ENCODE measurements at regions not wholly inside any gene's neighbourhood (a gene's known extent, or its start where the extent isn't known, plus 50 kb on each side); places are given as distances from the start of the nearest gene placed in this dataset.
A peak's percentile ranks its signal among the peaks of the same experiment; 100 is the strongest.
"Not testable (repeated sequence)": the region's sequence is repeated elsewhere in the genome, so short reads cannot be mapped to it uniquely, and the experiment has no call there.

DNA sequence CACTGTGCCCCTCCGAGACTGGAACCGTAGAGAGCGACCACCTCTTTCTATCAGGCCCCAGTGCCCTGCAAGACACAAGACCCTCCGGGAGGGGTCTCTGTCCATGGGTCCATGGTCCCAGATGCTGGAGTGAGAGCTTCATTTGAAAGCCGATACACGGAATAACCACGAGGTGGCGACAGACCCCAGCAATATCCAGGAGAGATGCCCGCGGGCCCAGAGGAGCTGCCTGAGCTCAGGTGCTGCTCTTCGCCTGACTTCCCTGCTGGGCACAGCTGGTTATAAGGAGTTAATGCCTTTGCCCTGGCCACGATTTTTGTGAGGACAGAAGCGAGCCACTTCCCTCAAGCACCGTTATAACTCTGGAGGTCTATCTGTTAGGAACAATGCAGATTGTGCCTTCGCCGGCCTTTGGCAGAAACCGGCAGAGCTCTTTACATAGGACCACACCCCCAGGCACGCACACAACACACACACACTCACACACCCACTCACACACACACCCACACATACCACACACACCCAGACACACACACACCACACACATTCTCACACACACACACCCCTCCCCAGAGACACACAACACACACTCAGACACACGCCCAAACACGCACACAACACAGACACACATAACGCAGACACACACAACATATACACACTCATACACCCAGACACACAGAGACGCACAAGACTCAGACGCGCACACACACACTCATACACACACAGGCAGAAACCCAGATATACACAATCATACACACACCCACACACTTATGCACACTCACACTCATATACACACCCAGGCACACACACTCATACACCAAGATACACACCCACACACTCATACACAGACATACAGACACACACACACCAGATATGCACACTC lies 436.4 kb downstream of the SOX9 start:
- peak; percentile 46 for DNase-seq (ENCODE audit: low read depth)

DNA sequence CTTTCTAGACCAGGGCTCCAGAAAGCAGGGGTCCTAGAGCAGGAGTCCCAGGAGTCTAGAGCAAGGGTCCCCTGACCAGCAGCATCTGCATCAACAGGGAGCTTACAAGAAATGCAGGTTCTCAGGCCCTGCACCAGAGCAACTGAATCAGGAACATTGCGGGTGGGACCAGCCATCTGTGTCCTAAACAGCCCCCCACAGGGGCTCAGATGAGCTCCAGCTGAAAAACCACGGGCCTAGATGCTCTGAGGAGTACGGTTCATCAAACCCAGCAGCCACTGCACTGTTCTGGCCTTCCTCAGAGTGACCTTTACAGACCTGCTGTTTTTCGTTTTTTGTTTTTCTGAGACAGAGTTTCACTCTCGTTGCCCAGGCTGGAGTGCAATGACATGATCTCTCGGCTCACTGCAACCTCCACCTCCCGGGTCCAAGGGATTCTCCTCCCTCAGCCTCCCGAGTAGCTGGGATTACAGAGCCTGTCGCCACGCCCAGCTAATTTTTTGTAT lies 438.2 kb downstream of the SOX9 start:
- DNase-seq (ENCODE audit: low read depth): no peak

DNA sequence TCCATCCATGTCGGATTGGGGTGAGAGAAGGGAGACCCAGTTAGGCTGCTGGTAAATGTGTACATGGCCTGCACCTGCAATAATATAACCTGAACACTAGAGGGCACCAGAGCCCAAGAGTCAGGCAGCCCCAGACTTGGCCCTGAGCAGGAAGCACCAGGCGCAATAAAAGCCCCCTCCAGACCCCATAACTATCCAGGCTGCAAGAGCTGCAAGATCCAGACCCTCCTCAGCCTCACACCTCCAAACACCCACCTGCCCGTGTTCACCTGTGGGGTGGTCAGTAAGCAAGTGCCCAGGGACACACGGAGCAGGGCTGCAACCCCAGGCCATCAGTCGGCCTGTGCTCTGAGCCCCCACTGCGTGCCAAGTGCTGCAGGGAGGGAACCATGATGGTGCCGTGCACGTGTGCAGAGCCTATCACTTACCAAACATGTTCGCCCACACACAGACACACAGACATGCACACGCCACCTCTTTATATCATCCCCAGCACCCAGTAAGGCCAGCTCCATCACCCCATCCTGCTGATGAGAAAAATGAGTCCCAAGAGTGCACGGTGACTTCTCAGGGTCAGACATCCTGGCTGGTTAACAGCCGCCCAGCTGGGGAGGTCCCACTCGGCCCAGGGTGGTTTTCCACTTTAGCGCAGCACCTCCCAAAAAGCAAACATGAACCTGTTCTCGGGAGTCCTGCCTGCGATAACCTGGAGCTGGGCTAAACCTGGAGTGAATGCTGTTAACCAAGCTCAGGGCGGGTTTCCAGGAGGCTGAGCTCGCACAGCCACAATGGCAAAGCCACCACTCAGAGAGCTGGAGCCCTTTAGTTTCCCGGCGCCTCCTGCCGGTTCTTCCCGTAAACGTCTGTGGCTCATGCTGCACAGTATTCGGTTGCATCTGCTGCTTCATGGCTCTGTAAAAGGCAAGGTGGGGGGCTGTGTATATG lies 439.8 kb downstream of the SOX9 start:
- peak; percentile 39 for DNase-seq (ENCODE audit: low read depth)

DNA sequence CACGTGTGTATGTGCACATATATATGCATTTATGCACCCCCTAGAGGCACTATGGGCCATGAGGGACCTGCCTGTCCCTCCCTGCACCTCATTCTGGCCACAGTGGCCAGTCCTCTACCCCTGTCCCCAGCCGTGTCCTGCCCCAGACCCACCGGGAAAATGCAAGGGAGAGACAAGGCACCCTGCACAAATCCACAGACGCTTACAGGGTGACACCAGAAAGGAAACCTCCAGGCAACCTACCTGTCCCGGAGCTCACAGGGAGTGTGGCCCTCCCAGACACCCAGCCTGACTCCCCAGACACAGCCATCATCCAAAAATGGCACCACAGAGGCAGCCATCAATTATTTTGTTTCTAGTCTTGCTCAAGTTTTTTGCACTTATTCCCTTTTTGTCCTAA lies 440.4 kb downstream of the SOX9 start:
- DNase-seq (ENCODE audit: low read depth): no peak

DNA sequence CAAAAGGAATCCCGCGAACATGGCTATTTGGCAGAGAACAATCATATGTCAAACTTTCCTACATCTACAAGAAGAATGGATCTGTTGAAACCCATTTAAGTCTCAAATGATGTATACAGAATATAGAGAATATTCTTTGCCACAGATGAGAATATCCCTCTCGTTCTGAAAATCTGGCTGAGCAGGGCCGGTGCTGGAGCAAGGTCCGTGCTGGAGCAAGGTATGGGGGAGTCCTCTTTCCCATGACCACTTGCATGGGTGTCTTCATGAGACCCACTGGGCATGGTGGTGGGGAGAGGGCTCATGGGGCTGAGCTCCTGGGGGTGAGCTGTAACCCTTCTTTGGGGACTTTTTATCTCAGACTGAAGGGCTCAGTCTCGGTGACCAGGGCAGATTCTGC lies 440.9 kb downstream of the SOX9 start:
- no peak for DNase-seq (ENCODE audit: low read depth)

DNA sequence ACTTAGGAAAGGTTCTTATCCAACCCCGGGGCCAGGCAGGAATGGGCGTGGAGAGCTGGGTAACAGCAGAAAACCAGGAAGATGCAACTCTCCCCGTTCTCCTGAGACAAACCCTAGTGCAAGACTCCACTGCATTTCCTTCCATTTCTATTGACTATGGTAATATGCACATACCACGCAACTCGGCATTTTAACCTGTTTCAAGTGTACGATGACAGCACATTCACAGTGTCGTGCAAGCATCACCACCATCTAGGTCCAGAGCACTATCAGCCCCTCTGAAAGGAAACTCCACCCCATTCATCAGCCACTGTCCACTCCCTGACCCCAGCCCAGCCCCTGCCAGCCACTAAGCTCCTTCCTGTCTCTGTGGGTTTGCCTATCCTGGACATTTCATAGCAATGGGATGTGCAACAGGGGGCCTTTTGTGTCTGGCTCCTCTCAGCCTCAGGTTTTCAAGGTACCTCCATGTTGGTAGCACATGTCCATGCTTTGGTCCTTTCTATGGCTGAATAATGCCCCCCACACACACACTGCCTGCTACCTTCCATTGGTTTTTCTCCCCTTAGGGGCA lies 441.9 kb downstream of the SOX9 start:
- no peak for DNase-seq (ENCODE audit: low read depth)

DNA sequence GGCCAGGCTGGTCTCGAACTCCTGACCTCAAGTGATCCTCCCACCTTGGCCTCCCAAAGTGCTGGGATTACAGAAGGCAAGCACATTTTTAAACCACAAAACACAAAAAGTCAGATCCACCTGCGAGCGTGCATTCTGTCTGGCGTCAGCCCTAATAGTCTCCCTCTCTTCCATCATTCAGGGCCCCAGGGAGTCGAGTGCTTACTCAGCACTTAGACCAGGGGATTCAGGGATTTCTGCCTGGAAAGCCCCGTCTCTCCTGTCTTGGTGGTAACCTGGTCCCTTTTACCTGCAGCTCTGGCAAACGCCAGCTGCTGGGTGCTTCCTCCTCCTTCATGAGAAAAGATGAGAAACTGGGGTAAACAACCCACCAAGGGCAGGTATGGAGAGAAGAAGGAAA lies 443.1 kb downstream of the SOX9 start:
- DNase-seq (ENCODE audit: low read depth): no peak

DNA sequence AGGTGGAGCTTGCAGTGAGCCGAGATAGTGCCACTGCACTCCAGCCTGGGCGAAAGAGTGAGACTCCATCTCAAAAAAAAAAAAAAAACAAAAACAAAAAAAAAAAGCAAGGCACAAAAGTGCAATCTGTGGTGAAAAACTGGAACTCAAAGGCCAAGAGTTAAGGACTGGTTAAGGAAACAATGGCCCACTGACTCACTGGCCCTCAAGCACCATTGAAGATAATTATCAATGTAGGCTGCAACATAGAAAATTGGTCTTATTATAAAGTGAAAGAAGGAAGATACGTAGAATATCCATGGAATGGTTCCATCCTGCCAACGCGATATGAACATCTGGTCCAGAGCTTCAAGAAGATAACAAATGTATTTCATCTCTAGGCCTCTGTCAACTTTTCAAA lies 444.2 kb downstream of the SOX9 start:
- DNase-seq (ENCODE audit: low read depth): no peak

DNA sequence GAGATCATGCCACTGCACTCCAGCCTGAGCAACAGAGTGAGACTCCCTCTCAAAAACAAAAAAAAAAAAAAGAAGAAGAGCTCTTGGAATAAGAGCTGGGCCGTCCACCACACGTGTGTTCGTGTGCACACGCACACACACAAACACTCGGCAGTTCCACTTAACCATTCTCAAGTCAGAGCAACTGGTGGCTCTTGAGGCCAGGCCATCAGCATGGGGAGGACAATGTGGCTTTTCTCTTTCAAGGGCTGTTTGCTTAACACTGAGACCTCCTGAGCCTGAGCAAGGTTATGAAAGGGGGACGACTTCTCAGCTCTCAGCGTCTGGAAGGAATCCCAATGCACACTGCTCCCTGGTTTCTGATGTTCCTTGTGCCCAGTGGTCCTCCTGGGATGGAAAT lies 444.9 kb downstream of the SOX9 start:
- DNase-seq (ENCODE audit: low read depth): no peak

DNA sequence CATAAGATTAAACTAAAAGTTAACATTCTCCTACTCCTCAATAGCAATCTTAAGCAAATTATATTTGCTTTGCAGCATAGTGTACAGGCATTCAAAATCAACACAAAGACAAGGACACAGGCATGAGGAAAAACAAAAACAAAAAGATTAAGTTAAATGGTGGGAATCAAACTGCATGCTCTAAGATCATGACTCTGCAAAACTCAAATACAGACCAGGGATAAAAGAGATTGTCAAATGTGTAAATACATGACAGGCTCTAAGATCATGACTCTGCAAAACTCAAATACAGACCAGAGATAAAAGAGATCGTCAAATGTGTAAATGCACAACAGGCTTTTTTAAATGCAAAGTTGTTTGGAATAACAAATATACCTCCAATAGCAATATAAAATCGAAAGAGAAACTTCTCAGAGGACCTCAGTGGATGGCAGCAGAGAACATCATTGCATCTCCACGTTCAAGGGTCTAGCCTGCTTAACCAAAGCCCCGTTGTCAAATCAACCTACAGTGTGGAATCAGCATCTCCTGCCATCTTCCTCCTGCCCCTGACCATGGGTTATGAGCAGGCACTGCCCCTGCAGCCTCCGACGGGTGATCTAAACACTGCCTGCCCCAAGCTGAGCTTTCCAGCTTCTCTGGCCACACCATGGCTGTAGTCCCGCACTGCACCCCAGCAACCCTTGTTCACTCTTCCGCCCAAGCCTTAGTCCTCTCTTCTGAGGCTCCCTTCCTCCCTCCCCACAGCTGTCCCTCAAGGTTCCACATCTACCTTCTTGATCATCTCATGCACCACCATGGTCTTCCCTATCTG lies 446.1 kb downstream of the SOX9 start:
- no peak for DNase-seq (ENCODE audit: low read depth)

DNA sequence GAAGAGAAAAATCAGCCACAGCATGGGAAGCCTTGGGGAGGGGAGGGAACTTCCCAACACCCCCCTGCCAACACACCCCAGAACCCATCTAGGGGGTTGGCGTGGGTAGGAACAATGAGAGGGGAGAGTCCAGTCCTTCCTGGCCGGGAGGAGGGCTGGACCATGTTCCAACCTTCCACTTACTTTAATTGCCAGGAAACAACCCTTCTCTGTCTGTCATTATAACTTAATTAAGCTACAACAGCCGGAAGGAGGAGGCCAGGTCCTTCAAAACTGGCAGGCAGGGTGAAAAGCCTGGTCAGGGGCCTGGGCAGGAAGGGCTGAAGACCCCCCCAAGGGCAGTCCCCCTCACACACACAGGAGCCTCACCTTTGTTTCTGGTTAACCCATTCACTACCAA lies 447.0 kb downstream of the SOX9 start:
- DNase-seq (ENCODE audit: low read depth): no peak

DNA sequence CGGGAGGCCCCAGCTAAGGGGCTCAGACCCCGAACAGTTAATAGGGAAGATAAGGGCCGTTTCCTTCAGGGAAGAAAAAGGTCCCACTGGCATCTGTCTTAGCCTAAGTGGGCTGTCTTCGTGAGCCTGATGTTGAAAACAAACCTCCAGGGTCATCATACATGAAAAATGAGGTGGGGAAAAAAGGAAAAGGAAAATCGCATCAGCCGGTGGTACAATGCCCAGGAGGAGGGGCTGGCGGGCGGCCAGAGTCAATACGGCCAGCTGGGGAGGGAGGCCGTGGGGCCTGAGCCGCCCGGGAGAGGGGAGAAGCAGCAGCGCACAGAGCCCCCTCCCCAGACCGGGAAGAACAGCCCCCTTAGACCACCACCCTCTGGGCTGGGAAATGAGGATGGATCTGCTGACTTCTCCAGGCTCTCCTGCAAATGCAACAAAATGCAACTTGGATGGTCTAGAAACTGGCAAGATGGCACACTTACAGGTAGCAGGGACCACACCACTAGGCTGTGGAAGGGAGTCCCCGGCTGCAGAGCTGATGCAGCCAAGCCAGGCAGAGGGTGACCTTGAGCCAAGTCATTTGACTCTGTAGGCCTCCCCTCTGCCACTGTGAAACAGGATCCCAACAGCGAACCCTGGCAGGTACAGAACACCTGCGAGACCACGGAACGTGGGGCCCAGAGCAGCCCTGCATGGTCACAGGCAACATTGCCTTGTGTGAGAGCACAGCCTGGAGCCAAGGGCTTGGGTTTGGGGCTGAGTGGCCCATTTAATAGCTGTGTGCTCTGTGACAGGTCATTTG lies 448.5 kb downstream of the SOX9 start:
- no peak for DNase-seq (ENCODE audit: low read depth)

DNA sequence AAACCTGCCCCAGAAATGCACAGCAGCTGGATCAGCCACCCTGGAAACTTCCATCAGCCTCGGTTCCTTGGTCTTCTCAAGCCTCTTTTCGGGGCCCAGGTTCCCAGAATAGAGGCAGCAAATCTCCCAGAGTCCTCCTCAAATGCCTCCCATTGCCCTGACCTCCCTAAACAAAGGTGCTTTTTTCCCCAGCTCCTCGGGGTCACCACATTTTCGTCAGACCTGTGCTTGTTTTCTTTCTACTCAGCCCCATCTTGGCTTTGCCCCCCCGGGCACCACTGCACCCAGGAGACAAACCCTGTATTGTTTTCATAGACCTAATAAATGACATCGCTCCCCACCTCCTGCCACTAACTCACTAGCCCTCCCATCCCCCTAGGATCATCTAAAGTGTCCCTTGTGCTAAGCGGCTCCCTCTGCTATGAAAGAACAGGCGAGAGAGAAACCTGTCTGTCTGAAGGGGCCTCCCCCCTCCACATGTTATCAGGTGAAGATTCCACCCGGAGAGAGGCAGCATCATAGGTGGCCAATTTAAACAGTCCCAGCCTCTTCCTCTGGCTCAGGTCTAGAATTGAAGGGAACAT lies 451.1 kb downstream of the SOX9 start:
- DNase-seq (ENCODE audit: low read depth): no peak

DNA sequence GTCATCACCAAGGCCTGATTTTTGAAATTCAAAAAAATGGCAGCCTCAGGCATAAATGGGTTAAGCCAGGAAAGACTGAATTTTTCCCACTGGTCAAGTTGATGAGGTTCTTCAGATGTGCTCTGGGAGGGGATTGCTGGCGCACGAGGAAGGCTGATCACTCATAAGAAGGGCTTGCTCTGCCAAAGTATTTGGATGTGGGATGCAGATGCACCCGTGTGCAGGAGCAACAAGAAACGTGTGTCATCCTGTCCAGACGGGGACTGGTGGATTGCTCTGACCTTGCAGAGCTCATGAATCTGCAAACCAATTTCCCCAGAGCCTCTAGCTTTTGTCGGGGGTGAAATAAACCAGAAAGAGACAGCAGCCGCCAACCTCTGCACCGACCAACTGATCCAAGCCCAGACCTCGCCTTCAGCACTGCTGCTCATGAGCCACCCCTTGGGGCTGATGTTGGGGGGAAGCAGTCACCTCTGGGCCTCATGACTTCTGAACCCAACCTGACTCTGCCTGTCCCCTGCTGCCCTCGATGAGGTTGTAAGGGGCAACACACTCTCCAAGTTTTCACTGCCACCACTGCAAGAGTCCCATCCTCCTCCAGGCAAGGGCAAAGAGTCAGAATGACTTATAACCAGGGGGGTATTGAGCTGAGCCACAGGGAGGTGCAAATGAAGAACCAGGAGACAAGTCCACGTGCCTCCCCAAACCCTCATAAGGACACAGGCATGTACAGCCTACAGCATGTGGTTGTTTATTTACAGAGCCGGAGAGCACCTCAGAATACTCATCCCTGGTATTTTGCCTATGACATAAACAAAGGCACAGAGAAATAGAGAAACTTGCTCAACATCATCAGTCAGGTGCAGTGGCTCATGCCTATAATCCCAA lies 452.0 kb downstream of the SOX9 start:
- peak; percentile 21 for DNase-seq (ENCODE audit: low read depth)

DNA sequence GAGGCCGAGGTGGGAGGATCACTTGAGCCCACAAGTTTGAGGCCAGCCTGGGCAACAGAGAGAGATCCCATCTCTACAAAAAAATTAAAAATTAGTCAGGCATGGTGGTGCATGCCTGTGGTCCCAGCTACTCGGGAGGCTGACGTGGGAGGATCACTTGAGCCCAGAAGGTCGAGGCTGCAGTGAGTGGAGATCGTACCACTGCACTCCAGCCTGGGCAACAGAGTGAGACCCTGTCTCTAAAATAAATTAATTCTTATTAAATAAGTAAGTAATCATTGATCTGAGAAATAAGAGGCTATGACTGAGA lies 452.6 kb downstream of the SOX9 start:
- DNase-seq (ENCODE audit: low read depth): not testable (repeated sequence)

DNA sequence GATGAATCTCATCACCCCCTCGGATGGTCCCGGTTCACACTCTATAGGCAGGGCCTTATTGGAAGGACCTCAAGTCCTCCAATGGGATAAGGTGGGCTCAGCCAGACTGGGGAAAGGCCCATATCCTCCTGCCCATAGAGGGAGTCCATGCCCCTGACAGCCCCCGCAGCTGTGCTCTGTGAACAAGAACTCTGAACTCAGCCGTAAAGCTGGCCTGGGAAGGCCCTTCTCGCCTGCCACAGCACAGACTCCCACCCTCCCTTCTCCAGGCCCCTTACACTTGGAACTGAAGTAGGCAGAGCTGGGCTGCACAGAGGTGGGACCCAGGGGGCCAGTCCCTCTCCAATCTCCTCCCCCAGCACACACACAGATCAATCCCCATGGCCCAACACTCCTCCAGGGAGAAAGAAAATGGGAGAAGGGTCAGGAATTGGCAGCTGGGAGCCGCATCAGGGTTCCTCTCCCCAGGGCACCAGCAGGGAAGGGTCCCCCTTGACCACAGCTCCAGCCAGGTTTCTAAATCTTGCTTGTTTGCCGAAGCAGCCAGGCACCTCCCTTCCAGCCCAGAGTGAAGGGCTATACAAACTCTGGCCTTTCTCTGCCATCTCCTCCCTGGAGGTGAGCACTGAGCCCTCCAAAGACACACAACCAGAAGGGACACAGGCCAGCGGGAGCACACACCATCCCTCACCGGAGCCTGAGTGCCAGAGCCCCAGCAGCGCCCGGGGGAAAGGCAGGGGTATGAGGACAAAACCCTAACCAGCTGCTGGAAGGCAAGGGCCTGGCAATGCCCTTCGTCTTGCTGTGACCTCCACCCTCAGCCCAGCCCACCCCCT lies 454.1 kb downstream of the SOX9 start:
- DNase-seq (ENCODE audit: low read depth): no peak

DNA sequence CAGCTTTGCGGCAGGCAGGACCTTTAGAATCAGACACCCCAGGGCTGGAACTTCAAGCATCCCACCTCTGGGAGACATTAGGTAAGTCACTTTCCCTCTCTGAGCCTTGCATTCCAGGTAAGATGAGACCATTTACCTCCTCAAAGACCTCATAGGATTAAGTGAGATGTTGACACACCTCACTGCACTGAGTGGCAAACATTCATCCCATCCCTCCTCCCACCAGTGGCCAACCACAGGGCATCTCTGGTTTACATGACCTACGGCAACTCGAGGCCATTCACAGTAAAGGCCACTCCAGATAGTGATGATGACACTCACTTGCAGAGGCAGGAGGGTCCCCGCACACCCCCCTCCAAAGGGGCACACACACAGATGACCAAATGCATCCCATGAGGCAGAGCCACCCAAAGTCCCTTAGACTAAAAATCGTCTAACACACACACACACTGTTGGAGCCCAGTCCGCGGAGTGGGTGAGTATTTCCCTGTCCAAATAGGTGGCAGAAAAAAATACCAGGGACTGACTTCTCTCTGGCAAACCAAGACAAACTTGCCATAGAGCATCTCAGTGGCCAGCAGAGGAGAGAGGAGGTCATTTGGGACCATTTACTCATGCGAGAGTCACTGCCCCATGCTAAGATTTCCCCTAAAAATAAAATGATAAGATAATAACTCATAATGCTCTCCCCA lies 454.9 kb downstream of the SOX9 start:
- no peak for DNase-seq (ENCODE audit: low read depth)

DNA sequence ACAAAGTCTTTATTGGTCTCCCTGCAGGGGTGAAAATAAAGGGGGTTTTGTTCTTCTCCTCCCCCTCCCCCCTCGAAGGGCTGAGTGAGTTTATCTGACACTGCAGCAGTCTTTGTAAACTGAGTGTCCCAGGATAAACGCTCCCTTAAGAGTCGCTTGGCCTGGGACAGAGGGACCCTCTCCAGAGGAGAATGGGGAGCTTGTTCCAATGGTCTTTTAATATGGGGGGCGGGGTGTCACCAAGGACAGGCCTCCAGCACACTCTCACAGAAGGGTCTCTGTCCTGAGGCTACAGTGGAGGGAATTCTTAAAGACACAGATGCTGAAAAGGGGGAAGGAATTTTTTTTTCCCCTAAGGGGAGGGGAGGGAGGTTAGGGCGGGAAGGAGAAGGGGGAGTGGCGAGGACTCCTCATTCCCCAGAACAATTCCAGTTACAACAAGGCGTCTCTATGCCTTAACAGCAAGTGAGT lies 455.5 kb downstream of the SOX9 start:
- DNase-seq (ENCODE audit: low read depth): no peak
